ENCODE measurements at regions not wholly inside any gene's neighbourhood (a gene's known extent, or its start where the extent isn't known, plus 50 kb on each side); places are given as distances from the start of the nearest gene placed in this dataset.

DNA sequence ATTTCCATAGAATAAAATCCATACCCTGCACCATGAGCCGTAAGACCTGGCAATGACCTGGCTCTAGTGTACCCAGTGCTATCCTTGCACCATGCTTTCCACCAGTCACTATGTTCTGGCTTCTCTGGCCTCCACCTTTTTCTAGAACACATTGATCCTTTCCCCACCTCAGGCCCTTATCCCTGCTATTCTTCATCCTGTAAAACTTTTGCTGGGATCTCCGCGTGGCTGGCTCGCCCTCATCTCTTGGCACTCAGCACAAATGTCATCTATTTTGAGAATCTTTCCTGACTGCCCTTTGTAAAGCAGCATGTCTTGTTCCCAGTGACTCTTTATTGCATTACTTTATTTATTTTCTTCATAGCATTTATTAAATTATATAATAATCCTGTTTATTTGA is 169.8 kb upstream of the B3GALT2 start:
- Histone ChIP-seq H3K4me3 (no peak overlapping the region), H3K9me3 (no peaks in the 10 kb centered on the region), H3K27me3 (no peaks in the 10 kb centered on the region), H3K36me3 (no peaks in the 10 kb centered on the region), H3K27ac (no peak overlapping the region), H3K4me1 (no peaks in the 10 kb centered on the region)
- 84 to 91% methylated on average over 4 of the region's 4 CpGs for WGBS, 2 donors
- TF ChIP-seq POLR2A (IDR thresholded peaks at IDR 0.05) (no peak), EP300 (IDR thresholded peaks at IDR 0.05) (no peak)
- TF ChIP-seq, protein P1, sequence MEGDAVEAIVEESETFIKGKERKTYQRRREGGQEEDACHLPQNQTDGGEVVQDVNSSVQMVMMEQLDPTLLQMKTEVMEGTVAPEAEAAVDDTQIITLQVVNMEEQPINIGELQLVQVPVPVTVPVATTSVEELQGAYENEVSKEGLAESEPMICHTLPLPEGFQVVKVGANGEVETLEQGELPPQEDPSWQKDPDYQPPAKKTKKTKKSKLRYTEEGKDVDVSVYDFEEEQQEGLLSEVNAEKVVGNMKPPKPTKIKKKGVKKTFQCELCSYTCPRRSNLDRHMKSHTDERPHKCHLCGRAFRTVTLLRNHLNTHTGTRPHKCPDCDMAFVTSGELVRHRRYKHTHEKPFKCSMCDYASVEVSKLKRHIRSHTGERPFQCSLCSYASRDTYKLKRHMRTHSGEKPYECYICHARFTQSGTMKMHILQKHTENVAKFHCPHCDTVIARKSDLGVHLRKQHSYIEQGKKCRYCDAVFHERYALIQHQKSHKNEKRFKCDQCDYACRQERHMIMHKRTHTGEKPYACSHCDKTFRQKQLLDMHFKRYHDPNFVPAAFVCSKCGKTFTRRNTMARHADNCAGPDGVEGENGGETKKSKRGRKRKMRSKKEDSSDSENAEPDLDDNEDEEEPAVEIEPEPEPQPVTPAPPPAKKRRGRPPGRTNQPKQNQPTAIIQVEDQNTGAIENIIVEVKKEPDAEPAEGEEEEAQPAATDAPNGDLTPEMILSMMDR (IDR thresholded peaks at IDR 0.05) = no peak
- no peak for DNase-seq (ENCODE audit: low spot score in 2 of 2)

DNA sequence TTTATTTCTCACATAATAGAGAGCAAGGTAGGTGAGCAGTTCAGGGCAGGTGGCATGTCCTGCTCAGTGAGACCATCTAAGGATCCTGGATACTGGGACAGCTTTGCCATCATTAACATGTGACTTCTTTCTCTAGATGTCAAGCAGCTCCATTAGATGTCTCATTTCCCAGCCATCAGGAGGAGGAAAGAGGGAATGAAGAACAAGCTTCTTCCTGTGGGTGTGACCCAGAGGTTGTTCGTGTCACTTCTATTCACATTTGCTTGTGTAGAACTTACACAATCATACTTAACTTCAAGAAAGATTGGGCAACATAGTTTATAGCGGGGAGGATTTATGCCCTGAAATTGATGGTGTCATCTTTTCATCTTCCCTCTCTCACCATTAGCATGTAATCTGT is 169.2 kb upstream of the B3GALT2 start:
- H3K9me3 ChIP-seq = no peaks in the 10 kb centered on the region
- H3K27me3 ChIP-seq = no peaks in the 10 kb centered on the region
- no peaks in the 10 kb centered on the region for H3K4me1 ChIP-seq
- TF ChIP-seq, protein P1 (IDR thresholded peaks at IDR 0.05) = no peak
- TF ChIP-seq POLR2A (IDR thresholded peaks at IDR 0.05) (no peak), EP300 (IDR thresholded peaks at IDR 0.05) (no peak)
- no peak overlapping the region for H3K4me3 ChIP-seq
- H3K36me3 ChIP-seq = no peaks in the 10 kb centered on the region
- WGBS, 2 donors = 87 to 94% methylated on average over 2 of the region's 2 CpGs
- H3K27ac ChIP-seq = no peak overlapping the region
- no peak for DNase-seq (ENCODE audit: low spot score in 2 of 2)

DNA sequence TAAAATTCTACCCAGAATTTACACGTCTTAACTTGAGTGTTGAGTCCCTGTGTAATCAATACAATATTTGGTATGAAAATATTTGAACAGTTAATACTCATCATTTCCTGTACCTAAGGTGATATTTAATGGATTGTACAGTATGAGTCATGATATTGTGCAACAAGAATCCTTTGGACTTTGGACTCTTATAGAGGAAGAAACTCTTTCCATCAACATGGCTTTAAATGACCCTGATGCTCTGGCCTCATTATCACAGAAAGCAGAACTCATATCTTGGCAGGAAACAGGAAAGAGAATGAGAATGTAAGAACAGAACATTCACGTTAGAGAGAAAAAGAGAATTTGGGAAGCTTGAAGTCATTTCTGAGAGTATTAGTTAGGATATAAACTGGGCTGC is 168.8 kb upstream of the B3GALT2 start:
- 54 to 62% methylated on average over 2 of the region's 2 CpGs for WGBS, 2 donors
- no peak overlapping the region for H3K27ac ChIP-seq
- no peaks in the 10 kb centered on the region for H3K4me1 ChIP-seq
- TF ChIP-seq EP300 (IDR thresholded peaks at IDR 0.05) (no peak), POLR2A (IDR thresholded peaks at IDR 0.05) (no peak)
- TF ChIP-seq, protein P1 (IDR thresholded peaks at IDR 0.05) = no peak
- no peaks in the 10 kb centered on the region for H3K9me3 ChIP-seq
- DNase-seq (ENCODE audit: low spot score in 2 of 2) = no peak
- H3K27me3 ChIP-seq = no peaks in the 10 kb centered on the region
- no peaks in the 10 kb centered on the region for H3K36me3 ChIP-seq
- no peak overlapping the region for H3K4me3 ChIP-seq

DNA sequence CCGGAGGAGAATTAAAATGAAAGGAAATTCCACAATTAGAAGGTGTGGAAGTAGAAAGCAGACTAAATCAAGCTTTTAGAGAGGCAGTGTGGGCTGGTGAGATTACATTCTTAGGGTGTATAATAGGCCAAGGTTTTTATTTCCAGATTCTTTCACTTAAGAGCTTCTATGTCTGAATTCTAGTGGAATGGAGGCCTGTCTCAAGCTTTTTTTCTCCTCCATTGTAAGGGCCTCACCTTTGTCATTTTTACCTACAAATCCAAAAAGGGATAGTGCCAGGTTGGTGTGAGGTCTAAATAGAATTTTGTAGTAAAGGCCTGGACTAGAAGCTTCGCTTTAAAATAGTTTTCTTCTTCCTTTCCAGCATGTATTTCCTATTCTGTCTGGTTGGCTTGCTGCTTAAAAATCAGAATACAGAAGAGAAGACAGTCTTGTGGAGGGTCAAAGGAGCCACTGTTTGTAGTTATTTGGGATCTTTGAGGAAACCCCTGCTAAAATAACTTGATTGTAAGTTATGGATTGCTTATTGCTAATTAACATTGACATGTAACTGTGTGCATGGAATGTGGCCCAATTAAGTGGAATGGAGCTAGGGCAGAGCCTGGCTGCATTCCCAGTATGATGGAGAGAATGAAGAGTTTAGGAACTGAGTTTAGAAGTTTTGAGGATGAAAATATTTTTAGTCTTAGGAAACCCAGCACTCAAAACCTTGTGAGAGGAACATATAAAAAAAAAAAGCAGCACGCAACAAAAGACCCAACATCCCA is 162.5 kb upstream of the B3GALT2 start:
- no peaks in the 10 kb centered on the region for H3K27me3 ChIP-seq

More for the DNA sequence above, 162.5 kb upstream of the B3GALT2 start:
- H3K9me3 ChIP-seq = no peaks in the 10 kb centered on the region
- 66 to 74% methylated on average over 3 of the region's 3 CpGs for WGBS, 2 donors
- no peak for DNase-seq (ENCODE audit: low spot score in 2 of 2)
- no peak overlapping the region for H3K4me3 ChIP-seq
- peaks cover 0 to 10% (median 0%) of the 10 kb centered on the region in 4 donors for H3K4me1 ChIP-seq
- H3K36me3 ChIP-seq = no peaks in the 10 kb centered on the region
- TF ChIP-seq EP300 (IDR thresholded peaks at IDR 0.05) = no peak
- TF ChIP-seq, protein P1 (IDR thresholded peaks at IDR 0.05) = no peak
- no peak for TF ChIP-seq POLR2A (IDR thresholded peaks at IDR 0.05)
- H3K27ac ChIP-seq = no peak overlapping the region
